H1 (cell line): ENCODE measurements at regions not wholly inside any gene's neighbourhood (a gene's known extent, or its start where the extent isn't known, plus 50 kb on each side); places are given as distances from the start of the nearest gene placed in this dataset.

ENCODE experiments used
- CTCF ChIA-PET: fragments of 300-600 bp; sonication (Branson Sonifier 250); formaldehyde crosslinking; loops from one replicate; lab custom pipeline; 2021; ENCODE audit not compliant: partially characterized antibody; lab: Charles Lee
- POLR2A ChIA-PET: fragments of 300-600 bp; sonication (Branson Sonifier 250); formaldehyde crosslinking; loops from one replicate; lab custom pipeline; 2021; ENCODE audit warnings: inconsistent platforms; ENCODE audit not compliant: partially characterized antibody; lab: Charles Lee
- DNase-seq, 2 experiments: peaks; one replicate each; pipeline versions ENCODE4 v3.0.0 to v3.0.0-alpha.2; 2010 to 2022; ENCODE audit warnings: low spot score in 2 of 2, low read depth in 1 of 2, mixed read lengths in 1 of 2
- FAIRE-seq: peaks from 2 replicates; lab custom pipeline; 2011; peaks lifted over from hg19 to GRCh38; lab: Jason Lieb, UNC
- H2AFZ ChIP-seq: 2 replicates; pipeline ENCODE4 v1.8.1; 2012; ENCODE audit warnings: low read length, inconsistent platforms
- H2AK5ac ChIP-seq: 2 replicates; pipeline ENCODE4 v1.6.1; 2013; ENCODE audit warnings: low read depth, low read length
- H2BK120ac ChIP-seq: replicated peaks from 2 replicates; pipeline ENCODE3; 2013; ENCODE audit warnings: low read depth, low read length, inconsistent platforms
- H2BK12ac ChIP-seq: 2 replicates; pipeline ENCODE4 v1.6.1; 2013; ENCODE audit warnings: low read depth, low read length
- H2BK15ac ChIP-seq: 2 replicates; pipeline ENCODE4 v1.6.1; 2013; ENCODE audit warnings: low read length
- H2BK20ac ChIP-seq: 2 replicates; pipeline ENCODE4 v1.6.1; 2013; ENCODE audit warnings: low read length
- H2BK5ac ChIP-seq: 2 replicates; pipeline ENCODE4 v1.6.1; 2013; ENCODE audit warnings: low read depth, low read length
- H3K14ac ChIP-seq: 2 replicates; pipeline ENCODE4 v1.6.1; 2013; ENCODE audit warnings: inconsistent platforms; ENCODE audit not compliant: insufficient read length
- H3K18ac ChIP-seq: 2 replicates; pipeline ENCODE4 v1.6.1; 2013; ENCODE audit warnings: low read length; ENCODE audit errors: extremely low read depth
- H3K23ac ChIP-seq: 2 replicates; pipeline ENCODE4 v1.6.1; 2013; ENCODE audit warnings: inconsistent platforms; ENCODE audit not compliant: insufficient read length
- H3K23me2 ChIP-seq: 2 replicates; pipeline ENCODE4 v1.6.1; 2013; ENCODE audit warnings: low read depth, low read length
- H3K27ac ChIP-seq: 2 replicates; pipeline ENCODE4 v1.6.1; 2011; ENCODE audit warnings: low read depth, low read length, inconsistent platforms
- H3K27me3 ChIP-seq, 4 experiments: replicated peaks in 1 of 4; 1 replicate in 1 of 4; 2 replicates in 3 of 4; pipeline versions ENCODE4 v1.6.1 to v1.8.1; 2011 to 2013; ENCODE audit warnings: low read length in 3 of 4, mild to moderate bottlenecking in 3 of 4, inconsistent platforms in 2 of 4, mixed read lengths in 2 of 4, moderate library complexity in 1 of 4; ENCODE audit not compliant: control insufficient read depth in 3 of 4, insufficient read depth in 3 of 4; ENCODE audit errors: extremely low read depth in 1 of 4
- H3K36me3 ChIP-seq, 4 experiments: 2 replicates each; pipeline versions ENCODE4 v1.6.1 to v1.8.1; 2011 to 2013; ENCODE audit warnings: mild to moderate bottlenecking in 4 of 4, low read length in 3 of 4, moderate library complexity in 2 of 4, control low read depth in 1 of 4, inconsistent platforms in 1 of 4; ENCODE audit not compliant: insufficient read depth in 4 of 4, control insufficient read depth in 2 of 4
- H3K4ac ChIP-seq: replicated peaks from 2 replicates; pipeline ENCODE3; 2013; ENCODE audit warnings: low read length, low read depth, mixed read lengths, inconsistent platforms; ENCODE audit not compliant: insufficient read length
- H3K4me1 ChIP-seq, 4 experiments: replicated peaks in 1 of 4; 1 replicate in 1 of 4; 2 replicates in 3 of 4; pipeline versions ENCODE4 v1.6.1 to v1.8.1; 2011 to 2013; ENCODE audit warnings: low read length in 3 of 4, inconsistent platforms in 2 of 4, mixed read lengths in 1 of 4; ENCODE audit not compliant: insufficient read depth in 4 of 4, control insufficient read depth in 3 of 4
- H3K4me2 ChIP-seq, 2 experiments: 2 replicates each; pipeline versions ENCODE4 v1.6.1 to v1.8.1; 2011 to 2013; ENCODE audit warnings: low read depth in 2 of 2, low read length in 2 of 2, control low read depth in 1 of 2, inconsistent platforms in 1 of 2, mild to moderate bottlenecking in 1 of 2; ENCODE audit not compliant: insufficient read depth in 1 of 2
- H3K4me3 ChIP-seq, 4 experiments: fragments of 200-600, 300-600 bp in 1 of 4; sonication (generic), shearing (Covaris generic), sonication (Bioruptor Twin) in 1 of 4; 2 replicates each; pipeline versions ENCODE4 v1.5.1 to v1.8.1; 2011 to 2016; ENCODE audit warnings: low read length in 4 of 4, low read depth in 3 of 4, control low read depth in 2 of 4, inconsistent platforms in 2 of 4, mild to moderate bottlenecking in 2 of 4, mixed read lengths in 1 of 4, moderate library complexity in 1 of 4; ENCODE audit not compliant: insufficient read depth in 2 of 4; ENCODE audit errors: extremely low read depth in 1 of 4
- H3K56ac ChIP-seq: replicated peaks from 2 replicates; pipeline ENCODE3; 2013; ENCODE audit warnings: low read depth, mild to moderate bottlenecking, mixed read lengths, low read length, inconsistent platforms; ENCODE audit not compliant: insufficient read length
- H3K79me1 ChIP-seq: 2 replicates; pipeline ENCODE4 v1.6.1; 2013; ENCODE audit warnings: low read depth, low read length, control low read depth
- H3K79me2 ChIP-seq, 2 experiments: 2 replicates each; pipeline versions ENCODE4 v1.6.1 to v1.8.1; 2012 to 2013; ENCODE audit warnings: low read length in 2 of 2, mild to moderate bottlenecking in 2 of 2, inconsistent platforms in 1 of 2; ENCODE audit not compliant: insufficient read depth in 2 of 2, control insufficient read depth in 1 of 2
- H3K9ac ChIP-seq, 4 experiments: replicated peaks in 1 of 4; 1 replicate in 1 of 4; 2 replicates in 3 of 4; pipeline versions ENCODE4 v1.6.1 to v1.8.1; 2011 to 2013; ENCODE audit warnings: low read depth in 3 of 4, low read length in 3 of 4, control low read depth in 2 of 4, mild to moderate bottlenecking in 2 of 4, moderate library complexity in 2 of 4, inconsistent platforms in 1 of 4; ENCODE audit errors: extremely low read depth in 1 of 4
- H3K9me3 ChIP-seq, 2 experiments: 2 replicates each; pipeline versions ENCODE4 v1.6.1 to v1.8.1; 2012 to 2013; ENCODE audit warnings: mild to moderate bottlenecking in 2 of 2, moderate library complexity in 2 of 2, control low read depth in 1 of 2, inconsistent platforms in 1 of 2, low read depth in 1 of 2, low read length in 1 of 2, mixed read lengths in 1 of 2; ENCODE audit not compliant: insufficient read depth in 2 of 2
- H4K20me1 ChIP-seq, 2 experiments: replicated peaks in 1 of 2; 2 replicates each; pipeline versions ENCODE3 to v1.8.1; 2011 to 2013; ENCODE audit warnings: inconsistent platforms in 2 of 2, low read length in 2 of 2, mild to moderate bottlenecking in 1 of 2; ENCODE audit not compliant: insufficient read depth in 2 of 2, control insufficient read depth in 1 of 2
- H4K5ac ChIP-seq: 2 replicates; pipeline ENCODE4 v1.6.1; 2013; ENCODE audit warnings: low read length, low read depth, mixed read lengths, inconsistent platforms; ENCODE audit not compliant: insufficient read length
- H4K8ac ChIP-seq: 2 replicates; pipeline ENCODE4 v1.8.0; 2013; ENCODE audit warnings: mild to moderate bottlenecking, moderate library complexity, low read length, inconsistent platforms; ENCODE audit not compliant: insufficient read depth; ENCODE audit errors: extremely low read depth
- H4K91ac ChIP-seq: replicated peaks from 2 replicates; pipeline ENCODE3; 2013; ENCODE audit warnings: low read length, mixed read lengths, inconsistent platforms; ENCODE audit not compliant: insufficient read length
- BACH1 ChIP-seq: IDR thresholded peaks from 2 replicates; pipeline ENCODE4 v1.6.1; 2012; ENCODE audit warnings: low read length, improper control_type of control experiment
- GABPA ChIP-seq: IDR thresholded peaks from 2 replicates; pipeline ENCODE4 v1.6.1; 2011; ENCODE audit warnings: mild to moderate bottlenecking, low read length, moderate library complexity, borderline replicate concordance; ENCODE audit not compliant: insufficient read depth
- HDAC2 ChIP-seq, 2 experiments: fragments of 300-600 bp in 1 of 2; sonication (generic) in 1 of 2; IDR thresholded peaks; 2 replicates each; pipeline ENCODE4 v1.6.1; 2011 to 2012; ENCODE audit warnings: low read depth in 2 of 2, low read length in 2 of 2, mild to moderate bottlenecking in 2 of 2, moderate library complexity in 2 of 2, borderline replicate concordance in 1 of 2, inconsistent platforms in 1 of 2
- KDM5A ChIP-seq: fragments of 200-600 bp; IDR thresholded peaks from 2 replicates; pipeline ENCODE4 v1.7.1; 2012; ENCODE audit warnings: mild to moderate bottlenecking, low read length, inconsistent platforms, mixed read lengths
- NANOG ChIP-seq: IDR thresholded peaks from 2 replicates; pipeline ENCODE4 v1.6.1; 2011; ENCODE audit warnings: low read length, low read depth, mild to moderate bottlenecking, inconsistent platforms; ENCODE audit not compliant: insufficient read depth, poor library complexity, severe bottlenecking
- RAD21 ChIP-seq, 2 experiments: IDR thresholded peaks in 1 of 2; conservative IDR thresholded peaks in 1 of 2; 2 replicates each; pipeline ENCODE4 v1.6.1; 2011; ENCODE audit warnings: low read depth in 2 of 2, low read length in 2 of 2, improper control_type of control experiment in 1 of 2, inconsistent platforms in 1 of 2, mild to moderate bottlenecking in 1 of 2, moderate library complexity in 1 of 2
- WGBS, 2 experiments: shearing (Covaris generic) in 1 of 2; methylation state at CpG; one replicate each; pipeline versions ENCODE4 v1.1.6 to v1.1.7; 2013 to 2015; ENCODE audit warnings: low lambda C conversion rate in 2 of 2, mixed read lengths in 2 of 2, inconsistent platforms in 1 of 2, low coverage in 1 of 2, missing lambda C conversion rate in 1 of 2; ENCODE audit not compliant: insufficient replicate concordance in 2 of 2, insufficient coverage in 1 of 2, insufficient read length in 1 of 2; ENCODE audit errors: extremely low coverage in 1 of 2, missing lambda C conversion rate in 1 of 2; 5-methylcytosine and 5-hydroxymethylcytosine counted together

GRCh38 chr3:168990621-168991020 lies 672.9 kb downstream of the MECOM start:
- no peak overlapping the region for H4K8ac ChIP-seq
- no peak overlapping the region for H3K23ac ChIP-seq
- H4K20me1 ChIP-seq = no peaks in the 10 kb centered on the region
- no peak overlapping the region for H4K5ac ChIP-seq
- no peak overlapping the region for H3K9ac ChIP-seq
- CTCF ChIA-PET = no interaction called here
- WGBS, 2 experiments = 85% methylated on average over 3 of the region's 3 CpGs; no CpG with 5 or more reads in 1 of the 2 experiments
- no peaks in the 10 kb centered on the region for H3K9me3 ChIP-seq
- no peak overlapping the region for H4K91ac ChIP-seq
- H3K14ac ChIP-seq = no peak overlapping the region
- H2BK20ac ChIP-seq = no peak overlapping the region
- no peaks in the 10 kb centered on the region for H3K79me2 ChIP-seq
- POLR2A ChIA-PET = no interaction called here
- H3K56ac ChIP-seq = no peak overlapping the region
- H3K27ac ChIP-seq = no peak overlapping the region
- FAIRE-seq (no peak), DNase-seq (no peak)
- H3K27me3 ChIP-seq = no peaks in the 10 kb centered on the region
- H2AFZ ChIP-seq = peak overlapping the region; percentile 28; the same call in 1 of the 2 replicates
- H2BK120ac ChIP-seq = no peak overlapping the region
- no peak overlapping the region for H3K18ac ChIP-seq
- H3K4ac ChIP-seq = no peak overlapping the region
- no peak overlapping the region for H2BK15ac ChIP-seq
- no peak overlapping the region for H2AK5ac ChIP-seq
- no peaks in the 10 kb centered on the region for H3K4me1 ChIP-seq
- no peak overlapping the region for H3K4me2 ChIP-seq
- no peak overlapping the region for H2BK5ac ChIP-seq
- no peak overlapping the region for H3K4me3 ChIP-seq
- no peaks in the 10 kb centered on the region for H3K23me2 ChIP-seq
- no peak overlapping the region for H2BK12ac ChIP-seq
- no peaks in the 10 kb centered on the region for H3K79me1 ChIP-seq
- no peaks in the 10 kb centered on the region for H3K36me3 ChIP-seq
- TF ChIP-seq KDM5A (no peak), HDAC2 (IDR thresholded peaks at IDR 0.05; ENCODE audit: borderline replicate concordance in 1 of 2, low read depth in 2 of 2, low read length in 2 of 2) (no peak), GABPA (no peak), NANOG (no peak), RAD21 (IDR thresholded peaks at IDR 0.05 in 1 of 2, conservative IDR thresholded peaks at IDR 0.05 in 1 of 2; ENCODE audit: low read depth in 2 of 2, low read length in 2 of 2) (no peak), BACH1 (no peak)
